HG03097 (cell line): ENCODE measurements at regions not wholly inside any gene's neighbourhood (a gene's known extent, or its start where the extent isn't known, plus 50 kb on each side); places are given as distances from the start of the nearest gene placed in this dataset.
"Not testable (repeated sequence)": the region's sequence is repeated elsewhere in the genome, so short reads cannot be mapped to it uniquely, and the experiment has no call there.

ENCODE experiments used
- ATAC-seq: cut with Tn5 transposase; IDR thresholded peaks from one replicate; pipeline ENCODE4 v1.9.1; 2021; ENCODE audit not compliant: unreplicated experiment, low FRiP score

DNA sequence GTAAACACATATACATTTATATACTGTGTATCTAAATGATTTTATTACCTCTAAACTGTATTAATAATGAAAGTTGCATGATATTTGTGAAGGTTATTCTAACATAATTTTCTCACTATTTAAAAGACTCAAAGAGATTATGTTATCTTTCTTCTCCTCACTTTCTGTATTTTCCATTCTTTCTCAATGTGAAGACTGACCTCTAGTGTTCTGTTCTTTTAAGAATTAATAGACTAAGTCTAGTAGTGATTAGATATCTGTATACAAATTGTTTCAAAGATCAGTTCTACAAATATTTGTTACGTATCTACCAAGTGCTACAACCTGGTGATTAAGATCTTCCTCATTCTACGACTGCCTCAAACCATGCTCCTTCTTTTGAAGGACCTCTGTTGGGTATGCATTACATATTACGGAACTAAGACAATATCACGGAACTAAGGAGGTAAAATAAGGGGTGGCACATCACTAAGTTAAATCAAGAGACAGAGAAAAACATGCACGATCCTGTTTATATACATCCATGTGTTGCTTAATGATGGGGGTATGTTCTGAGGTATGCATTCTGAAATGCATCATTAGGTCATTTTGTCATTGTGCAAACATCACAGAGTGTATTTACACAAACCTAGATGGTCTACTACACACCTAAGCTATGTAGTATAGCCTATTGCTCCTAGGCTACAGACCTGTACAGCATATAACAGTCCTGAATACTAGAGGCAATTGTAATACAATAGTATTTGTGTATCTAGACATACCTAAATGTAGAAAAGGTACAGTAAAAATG is 161.5 kb upstream of the KBTBD8 start:
- no peak for ATAC-seq

DNA sequence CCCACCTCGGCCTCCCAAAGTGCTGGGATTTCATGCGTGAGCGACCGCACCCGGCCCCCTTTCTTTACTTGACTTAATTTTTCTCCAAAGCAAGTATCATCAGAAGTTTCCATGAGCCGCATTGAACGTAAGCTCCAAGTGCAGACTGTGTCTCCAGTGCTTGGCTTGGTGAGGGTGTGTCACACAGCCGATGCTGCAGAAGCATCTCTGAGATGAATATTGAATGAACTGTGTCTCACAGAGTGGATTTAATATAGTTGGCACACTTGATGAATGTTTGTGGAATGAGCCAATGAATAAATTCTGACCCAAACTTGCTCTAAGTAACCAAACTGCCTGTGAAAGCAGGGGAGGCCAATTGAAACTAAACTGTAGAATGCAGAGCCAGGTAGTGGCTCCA is 159.4 kb upstream of the KBTBD8 start:
- no peak for ATAC-seq

DNA sequence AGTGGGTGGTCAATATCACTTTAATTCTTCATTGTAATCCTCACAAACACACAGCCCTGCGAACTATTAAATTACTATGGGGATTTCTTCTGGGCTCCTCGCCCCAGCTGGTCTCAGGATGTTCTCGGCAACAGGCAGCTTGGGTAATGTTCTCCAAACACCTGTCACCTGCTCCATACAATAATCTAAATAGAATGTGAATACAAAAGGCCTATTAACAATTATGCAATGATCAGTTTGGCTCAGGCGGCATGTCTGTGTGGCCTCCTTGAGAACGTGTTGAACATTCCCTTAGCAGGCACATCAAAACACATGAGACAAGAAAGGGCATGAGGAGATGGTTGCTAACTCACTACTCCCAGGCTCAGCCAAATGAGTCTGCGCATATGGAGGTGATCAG is 158.6 kb upstream of the KBTBD8 start:
- no peak for ATAC-seq

DNA sequence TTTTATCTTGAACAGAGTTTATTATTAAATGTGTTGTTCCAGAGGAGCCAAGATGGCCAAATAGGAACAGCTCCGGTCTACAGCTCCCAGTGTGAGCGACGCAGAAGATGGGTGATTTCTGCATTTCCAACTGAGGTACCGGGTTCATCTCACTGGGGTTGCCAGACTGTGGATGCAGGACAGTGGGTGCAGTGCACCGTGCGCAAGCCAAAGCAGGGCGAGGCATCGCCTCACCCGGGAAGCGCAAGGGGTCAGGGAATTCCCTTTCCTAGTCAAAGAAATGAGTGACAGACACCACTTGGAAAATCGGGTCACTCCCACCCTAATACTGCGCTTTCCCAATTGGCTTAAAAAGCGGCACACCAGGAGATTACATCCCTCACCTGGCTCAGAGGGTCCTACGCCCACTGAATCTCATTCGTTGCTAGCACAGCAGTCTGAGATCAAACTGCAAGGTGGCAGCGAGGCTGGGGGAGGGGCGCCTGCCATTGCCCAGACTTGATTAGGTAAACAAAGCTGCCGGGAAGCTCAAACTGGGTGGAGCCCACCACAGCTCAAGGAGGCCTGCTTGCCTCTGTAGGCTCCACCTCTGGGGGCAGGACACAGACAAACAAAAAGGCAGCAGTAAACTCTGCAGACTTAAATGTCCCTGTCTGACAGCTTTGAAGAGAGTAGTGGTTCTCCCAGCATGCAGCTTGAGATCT is 155.2 kb upstream of the KBTBD8 start:
- not testable (repeated sequence) for ATAC-seq

DNA sequence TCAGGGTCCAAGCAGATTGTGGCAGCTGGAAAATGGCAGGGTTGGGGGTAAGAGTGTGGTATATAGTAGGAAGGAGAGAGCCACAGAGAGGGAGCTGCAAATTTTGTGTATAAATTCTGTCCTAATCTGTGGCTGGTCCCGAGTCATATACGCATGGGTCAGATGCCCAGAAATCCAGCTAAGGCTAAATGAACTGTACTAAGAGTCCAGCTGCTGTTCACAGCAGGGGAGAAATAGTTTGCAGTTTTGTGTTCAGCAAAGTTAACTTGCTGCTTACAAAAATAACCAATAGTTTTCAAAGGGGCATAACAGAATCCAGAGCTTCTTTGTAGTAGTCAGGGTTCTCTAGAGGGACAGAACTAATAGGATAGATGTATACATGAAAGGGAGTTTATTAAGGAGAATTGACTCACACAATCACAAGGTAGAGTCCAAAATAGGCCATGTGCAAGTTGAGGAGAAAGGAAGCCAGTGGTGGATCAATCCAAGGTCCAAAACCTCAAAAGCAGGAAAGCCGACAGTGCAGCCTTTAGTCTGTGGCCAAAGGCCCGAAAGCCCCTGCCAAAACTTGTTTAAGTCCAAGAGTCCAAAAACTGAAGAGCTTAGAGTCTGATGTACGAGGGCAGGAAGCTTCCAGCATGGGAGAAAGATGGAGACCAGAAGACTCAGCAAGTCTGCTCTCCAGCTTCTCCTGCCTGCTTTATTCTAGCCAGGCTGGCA is 146.1 kb upstream of the KBTBD8 start:
- ATAC-seq, result no peak

DNA sequence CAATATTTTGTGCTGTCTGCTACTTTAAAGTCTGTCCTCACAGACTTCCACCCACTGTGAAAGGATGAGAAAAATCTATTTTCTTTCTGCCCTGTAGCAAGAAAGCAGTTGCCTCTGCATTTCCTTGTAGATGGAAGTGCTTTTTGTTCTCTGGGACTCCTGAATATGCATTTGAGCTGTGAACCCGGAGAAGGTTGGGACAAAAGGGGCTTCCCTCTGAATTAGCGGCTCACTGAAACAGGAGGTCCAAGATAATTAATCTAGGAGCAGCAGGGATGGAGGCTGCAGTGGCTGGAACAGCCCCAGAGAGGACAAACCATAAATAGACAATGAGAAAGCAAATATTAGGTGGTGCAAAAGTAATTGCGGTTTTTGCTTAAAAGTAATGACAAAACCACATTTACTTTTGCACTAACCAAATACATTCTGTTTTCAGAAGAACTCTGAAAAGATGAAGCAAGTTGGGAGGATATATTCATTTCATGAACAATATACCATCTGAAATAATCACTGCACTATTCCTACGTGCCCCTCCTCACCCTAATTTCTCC is 143.4 kb upstream of the KBTBD8 start:
- no peak for ATAC-seq

DNA sequence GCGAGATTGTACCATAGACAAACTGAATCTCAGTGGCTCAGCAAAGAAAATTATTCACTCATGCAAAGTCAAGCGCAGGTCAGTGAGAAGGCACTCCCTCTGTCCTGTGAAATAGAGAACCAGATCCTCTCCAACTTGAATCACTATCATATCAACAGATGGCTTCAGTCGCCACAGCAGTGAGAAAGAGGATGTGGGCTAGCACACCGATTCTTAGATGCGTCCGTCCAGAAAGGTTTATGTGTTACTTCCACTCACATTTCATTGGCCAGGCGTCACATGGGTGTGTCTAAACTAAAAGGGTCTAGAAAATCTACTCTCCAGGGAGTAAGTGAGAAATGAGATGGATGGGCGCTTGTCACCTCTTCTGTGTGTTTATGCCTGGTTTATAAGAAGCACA is 141.6 kb upstream of the KBTBD8 start:
- ATAC-seq, result peak; percentile 76

DNA sequence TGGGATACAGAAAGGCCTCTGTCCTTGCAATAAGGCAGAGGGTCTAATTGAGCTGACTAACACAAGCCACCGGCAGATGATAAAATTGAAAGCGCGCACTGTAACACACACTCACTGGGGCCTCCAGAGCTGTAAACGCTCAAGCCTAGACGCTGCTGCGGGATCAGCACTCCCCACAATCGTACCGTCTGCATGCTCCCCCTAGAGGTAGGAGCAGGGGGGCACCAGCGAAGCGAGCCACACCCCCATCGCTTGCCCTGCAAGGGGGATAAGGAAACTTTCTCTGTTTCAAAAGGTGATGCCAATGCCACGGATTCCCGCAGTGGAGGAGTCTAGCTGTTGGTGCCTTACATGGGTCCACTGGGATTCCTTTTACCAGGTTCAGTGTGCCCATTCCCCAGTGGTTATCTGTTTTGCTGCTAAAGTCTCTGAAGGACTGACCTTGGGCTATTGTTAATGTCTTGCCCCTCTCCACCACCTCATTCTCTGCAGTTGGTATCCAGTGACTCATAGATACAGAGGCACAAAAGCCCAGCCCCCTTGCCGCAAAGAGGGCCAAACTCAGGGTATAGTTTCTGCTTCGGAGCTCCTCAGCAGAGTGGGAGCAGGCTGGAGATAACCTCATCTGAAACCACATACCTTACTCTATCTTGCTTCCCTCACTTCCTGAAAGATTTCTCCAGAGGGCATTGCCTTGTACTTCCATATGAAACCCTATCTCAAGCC is 139.3 kb upstream of the KBTBD8 start:
- ATAC-seq, result no peak

DNA sequence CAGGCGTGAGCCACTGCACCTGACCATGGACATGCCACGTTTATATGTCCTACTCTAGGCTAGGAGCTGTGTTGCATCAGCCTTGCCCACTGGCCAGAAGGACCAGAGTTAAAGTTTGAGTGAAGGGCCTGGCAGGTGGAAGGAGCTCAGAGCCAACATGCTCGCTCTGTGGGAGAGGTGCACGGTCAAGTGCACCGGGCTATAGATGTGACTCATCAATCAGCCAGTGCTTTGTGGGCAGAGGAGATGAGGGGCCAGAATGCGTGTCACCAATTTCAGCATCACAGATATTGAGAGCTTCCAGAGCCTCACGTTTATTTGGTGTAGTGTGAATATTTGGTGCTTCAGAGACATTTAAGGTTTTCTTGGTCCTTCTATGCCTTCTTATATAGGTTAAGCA is 137.3 kb upstream of the KBTBD8 start:
- no peak for ATAC-seq

DNA sequence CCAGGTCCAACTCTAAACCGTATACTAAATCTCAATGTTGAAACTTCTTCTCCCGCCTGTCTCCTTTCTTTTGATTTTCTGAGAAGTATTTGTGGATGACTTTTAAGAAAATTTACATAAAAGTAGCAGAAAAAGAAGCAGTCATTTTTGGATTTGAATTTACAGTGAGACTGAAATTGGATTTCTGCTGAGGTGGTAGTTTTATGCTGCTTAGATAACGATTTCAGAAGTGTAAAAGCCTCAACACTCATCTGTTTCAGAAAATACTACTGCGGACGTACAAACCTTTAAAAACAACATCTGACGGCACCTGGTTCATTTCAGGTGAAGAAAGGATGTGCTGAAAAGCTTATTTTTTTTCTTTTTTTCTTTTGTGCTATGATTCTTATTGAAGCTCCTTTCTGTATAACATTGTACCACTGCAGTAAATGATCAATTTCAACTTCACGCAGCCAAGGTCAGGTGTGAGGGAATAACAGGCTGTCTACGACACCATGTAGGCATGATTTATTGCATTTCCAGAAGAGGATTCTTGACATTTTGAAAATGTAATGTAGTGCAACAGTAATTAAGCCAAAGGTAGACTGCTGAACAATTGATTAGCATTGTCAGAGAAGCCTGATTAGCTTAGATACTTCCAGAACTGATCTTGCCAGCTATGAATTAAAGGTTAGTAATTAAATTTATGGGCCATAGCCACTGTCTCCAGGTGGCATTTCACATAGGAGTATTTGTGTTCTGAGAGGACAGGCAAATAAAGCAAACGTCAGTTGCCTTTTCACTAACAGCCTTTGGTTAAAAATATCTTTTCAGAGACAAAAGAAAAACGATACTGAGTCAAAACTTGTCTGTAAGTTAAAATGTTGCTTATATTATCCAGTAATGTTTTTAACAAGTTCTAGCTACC is 134.6 kb upstream of the KBTBD8 start:
- no peak for ATAC-seq

DNA sequence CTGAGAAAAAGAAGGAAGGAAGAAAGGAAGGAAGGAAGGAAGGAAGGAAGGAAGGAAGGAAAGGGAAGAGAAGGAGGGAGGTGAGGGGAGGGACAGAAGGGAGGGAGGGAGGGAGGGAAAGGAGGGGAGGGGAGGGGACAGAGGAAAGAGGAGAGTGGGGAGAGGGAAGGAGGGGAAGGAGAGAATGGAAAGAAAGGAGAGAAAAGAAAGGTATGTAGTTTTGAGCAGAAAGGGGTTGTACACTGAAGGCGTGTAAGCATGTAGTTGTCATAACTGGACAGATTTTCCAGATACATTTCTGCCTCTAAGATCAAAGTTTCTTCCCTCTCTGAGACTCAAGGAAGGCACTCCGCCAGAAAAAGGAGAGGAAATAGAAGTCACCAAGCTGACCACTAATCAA is 113.4 kb upstream of the KBTBD8 start:
- ATAC-seq, result no peak

DNA sequence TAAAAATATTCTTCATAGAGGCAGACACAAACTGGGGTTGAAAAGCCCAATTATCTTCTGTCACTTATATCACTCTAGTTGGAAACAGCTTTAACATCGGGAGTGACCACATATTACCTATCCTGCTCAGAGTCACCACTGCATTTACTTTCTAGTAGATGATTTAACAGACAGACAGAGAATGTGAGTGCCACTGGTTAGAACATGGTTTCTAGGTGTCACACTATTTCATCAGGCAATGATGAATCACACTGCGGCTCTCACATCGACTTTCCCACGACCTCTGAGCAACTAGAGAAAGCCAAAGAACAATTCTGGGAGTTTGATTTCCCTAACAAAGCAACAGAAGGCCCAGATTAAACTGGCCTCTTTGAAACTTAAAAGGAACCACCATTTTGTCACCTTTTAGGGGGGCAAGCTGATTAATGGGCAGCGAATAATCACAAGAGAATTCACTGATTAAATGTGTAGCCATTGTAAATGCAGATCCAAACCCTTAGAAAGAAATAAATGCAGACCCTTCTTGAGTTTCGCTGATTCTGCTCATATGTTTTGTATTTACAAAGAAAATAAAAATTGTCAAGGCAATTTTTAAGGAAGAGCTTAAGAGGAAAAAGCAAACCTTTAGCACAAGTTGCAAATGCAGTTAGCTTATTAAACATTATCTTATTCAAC is 112.6 kb upstream of the KBTBD8 start:
- ATAC-seq, result no peak

DNA sequence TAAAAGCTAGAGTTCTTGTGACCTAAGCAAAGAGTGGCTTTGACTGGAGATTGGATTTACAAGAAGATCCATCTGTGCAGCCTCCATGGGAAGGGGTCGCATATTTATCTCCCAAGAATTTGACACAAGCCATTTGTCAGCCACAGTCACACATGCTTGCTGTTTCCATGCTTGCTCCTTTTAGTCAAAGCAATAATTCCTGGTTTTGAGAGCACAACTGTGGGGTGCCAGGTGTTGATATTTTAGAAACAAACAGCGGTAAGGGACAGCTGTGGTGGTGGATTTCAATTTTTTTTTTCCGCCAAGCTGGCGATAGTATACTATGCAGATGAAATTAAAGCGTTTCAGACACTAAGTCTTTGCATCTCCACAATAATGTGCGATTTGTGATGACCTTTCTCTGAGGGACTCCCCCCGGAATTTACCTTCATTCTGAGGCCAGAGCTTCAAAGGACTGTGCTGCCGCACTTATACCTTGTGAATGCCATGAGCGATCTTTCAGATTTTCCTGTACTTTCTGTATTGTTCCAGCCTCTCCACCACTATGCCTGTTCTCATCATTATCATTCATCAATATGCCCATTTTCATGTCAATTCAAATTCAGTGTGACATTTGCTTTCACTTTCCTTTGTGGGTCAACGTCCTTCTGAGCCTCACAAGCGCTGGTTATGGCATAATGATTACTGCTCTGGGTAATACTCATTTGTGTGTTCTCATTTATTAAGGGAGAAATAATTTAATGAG is 108.2 kb upstream of the KBTBD8 start:
- ATAC-seq, result no peak

DNA sequence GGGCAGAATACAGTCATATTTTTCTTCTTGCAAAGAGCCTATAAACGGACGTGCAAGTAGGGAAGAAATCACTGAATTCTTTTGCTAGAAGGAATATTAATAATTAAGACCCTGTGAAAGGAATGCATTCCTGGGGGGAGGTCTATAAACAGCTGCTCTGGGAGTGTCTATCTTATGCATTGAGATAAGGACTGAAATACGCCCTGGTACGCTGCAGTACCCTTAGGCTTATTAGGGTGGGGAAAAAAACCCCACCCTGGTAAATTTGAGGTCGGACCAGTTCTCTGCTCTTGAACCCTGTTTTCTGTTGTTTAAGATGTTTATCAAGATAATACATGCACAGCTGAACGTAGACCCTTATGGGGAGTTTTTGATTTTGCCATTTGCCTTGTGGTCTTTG is 100.0 kb upstream of the KBTBD8 start:
- no peak for ATAC-seq

DNA sequence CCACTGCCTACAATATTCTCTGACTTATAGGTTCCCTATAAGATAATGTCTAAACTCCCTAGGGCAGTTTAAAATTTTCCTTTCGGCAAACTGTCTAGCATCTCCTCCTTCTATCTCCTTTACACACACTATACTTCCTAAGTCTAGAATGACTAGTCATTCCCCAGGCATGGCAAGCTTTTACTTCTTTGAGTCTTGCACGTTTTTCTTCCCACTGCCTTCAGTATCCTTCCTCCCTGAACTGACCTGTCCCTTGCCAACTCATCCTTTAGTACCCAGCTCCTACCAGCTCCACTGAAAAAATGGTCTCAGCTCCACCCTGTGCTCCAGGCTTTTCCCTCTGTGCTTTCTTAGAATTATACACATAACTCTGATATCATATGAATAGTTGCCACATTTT is 93.8 kb upstream of the KBTBD8 start:
- ATAC-seq, result no peak

DNA sequence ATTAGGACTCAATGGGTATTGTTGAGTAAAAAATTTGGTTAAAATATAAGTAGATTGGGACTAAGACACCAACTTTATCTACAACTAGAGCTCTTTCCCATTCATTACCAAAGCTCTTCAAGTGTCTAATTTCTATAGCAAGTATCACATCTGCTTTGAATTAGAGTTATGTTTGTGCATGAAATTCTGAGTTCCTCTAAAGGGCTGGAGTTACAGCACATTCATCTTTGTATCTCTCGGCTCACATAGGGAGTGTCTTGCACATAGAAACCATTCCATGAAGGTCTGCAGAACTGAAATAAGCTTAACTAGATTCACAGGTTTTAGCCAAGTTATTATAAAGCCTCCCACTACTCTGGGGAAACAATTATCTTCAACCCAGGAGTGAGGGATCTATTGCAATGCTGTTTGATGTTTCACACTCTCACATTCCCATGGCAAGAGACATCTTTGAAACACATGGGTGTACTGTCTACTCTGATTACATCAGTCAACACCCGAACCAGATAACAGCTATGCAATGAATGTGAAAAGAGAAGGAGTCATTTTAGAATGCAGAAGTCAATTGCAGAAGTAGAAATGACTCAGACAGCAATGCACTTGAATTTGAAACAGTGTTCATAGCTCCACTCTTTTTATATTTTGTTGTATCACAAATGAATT is 93.1 kb upstream of the KBTBD8 start:
- ATAC-seq, result no peak

DNA sequence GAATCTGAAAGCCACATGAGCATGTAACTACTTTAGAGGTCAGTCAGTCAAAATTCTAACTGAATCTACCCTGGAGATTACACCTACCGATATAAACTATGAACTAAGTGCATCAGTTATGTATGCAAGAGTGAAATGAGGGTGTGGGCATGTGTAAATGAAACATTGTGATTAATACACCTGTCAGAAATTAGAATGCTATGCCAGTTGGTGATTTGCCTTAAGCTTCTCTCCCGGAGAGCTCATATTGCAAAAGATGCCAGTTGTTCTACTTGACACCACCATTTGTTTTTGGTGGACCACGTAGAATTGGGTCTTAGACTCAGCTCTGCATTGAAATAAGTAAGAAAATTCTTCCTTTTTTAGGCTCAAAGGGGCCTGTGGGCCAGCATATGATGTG is 91.0 kb upstream of the KBTBD8 start:
- ATAC-seq, result no peak
